HepG2 (cell line): ENCODE measurements at regions not wholly inside any gene's neighbourhood (a gene's known extent, or its start where the extent isn't known, plus 50 kb on each side); places are given as distances from the start of the nearest gene placed in this dataset.

ENCODE experiments used
- ELF4 ChIP-seq: sonication (generic); formaldehyde crosslinking; IDR thresholded peaks from 2 replicates; pipeline ENCODE4 v1.5.0; 2020; ENCODE audit warnings: missing genetic modification reagents, mild to moderate bottlenecking, moderate library complexity, borderline replicate concordance
- EZH2 ChIP-seq: conservative IDR thresholded peaks from 2 replicates; pipeline ENCODE4 v1.6.1; 2012; ENCODE audit warnings: mild to moderate bottlenecking, low read depth, low read length, moderate library complexity
- HES4 ChIP-seq: sonication (generic); formaldehyde crosslinking; IDR thresholded peaks from 2 replicates; pipeline ENCODE4 v1.9.0; 2021; ENCODE audit warnings: mild to moderate bottlenecking, missing genetic modification reagents, borderline replicate concordance
- POLR2AphosphoS5 ChIP-seq: IDR thresholded peaks from 2 replicates; pipeline ENCODE4 v1.6.1; 2012; ENCODE audit warnings: low read depth, low read length
- PREB ChIP-seq: sonication (generic); formaldehyde crosslinking; IDR thresholded peaks from 2 replicates; pipeline ENCODE4 v1.4.0; 2020; ENCODE audit warnings: missing genetic modification reagents
- TAF1 ChIP-seq: sonication (generic); formaldehyde crosslinking; IDR thresholded peaks from 2 replicates; pipeline ENCODE4 v1.4.0; 2020; ENCODE audit warnings: missing genetic modification reagents

GRCh38 chr5:62051747-62052146 lies 254.3 kb upstream of the KIF2A start:
- TF ChIP-seq HES4: no peak
- no peak for TF ChIP-seq TAF1 (CRISPR knock-in tag)
- TF ChIP-seq ELF4 (CRISPR knock-in tag): no peak
- TF ChIP-seq PREB: no peak
- TF ChIP-seq POLR2AphosphoS5: no peak
- no peak for TF ChIP-seq EZH2
